GM12892 (cell line): ENCODE measurements at regions not wholly inside any gene's neighbourhood (a gene's known extent, or its start where the extent isn't known, plus 50 kb on each side); places are given as distances from the start of the nearest gene placed in this dataset.

Experiments
- DNase-seq: peaks from one replicate; pipeline ENCODE4 v3.0.0; 2011; ENCODE audit not compliant: insufficient read length
- FAIRE-seq: peaks from 2 replicates; lab custom pipeline; 2011; peaks lifted over from hg19 to GRCh38; lab: Jason Lieb, UNC
- POLR2A ChIP-seq: IDR thresholded peaks from 2 replicates; pipeline ENCODE4 v1.6.1; 2011; ENCODE audit warnings: low read depth, low read length, control low read depth
- POLR2AphosphoS5 ChIP-seq: IDR thresholded peaks from 2 replicates; pipeline ENCODE4 v1.6.1; 2011; ENCODE audit warnings: low read depth, low read length, control low read depth
- TAF1 ChIP-seq: IDR thresholded peaks from 2 replicates; pipeline ENCODE4 v1.6.1; 2011; ENCODE audit warnings: low read depth, mild to moderate bottlenecking, control low read depth, low read length, borderline replicate concordance

GRCh38 chr17:73952082-73952479 is 251.4 kb upstream of the RPL38 start:
- FAIRE-seq (no peak), DNase-seq (no peak)
- TF ChIP-seq POLR2A (no peak), POLR2AphosphoS5 (no peak), TAF1 (no peak)

- FAIRE-seq (no peak), DNase-seq (no peak)
- TF ChIP-seq POLR2AphosphoS5 (no peak), TAF1 (no peak), POLR2A (no peak)
These were observed 250.8 kb upstream of the RPL38 start for GRCh38 chr17:73952480-73953205.

- FAIRE-seq = peak; percentile 42
- no peak for DNase-seq
- no peak for TF ChIP-seq POLR2AphosphoS5
These were observed 250.1 kb upstream of the RPL38 start for GRCh38 chr17:73953206-73954033.

- DNase-seq (no peak), FAIRE-seq (no peak)
- TF ChIP-seq POLR2AphosphoS5 (no peak), TAF1 (no peak), POLR2A (no peak)
These were observed 248.5 kb upstream of the RPL38 start for GRCh38 chr17:73954951-73955350.

- no peak for FAIRE-seq
These were observed 247.9 kb upstream of the RPL38 start for GRCh38 chr17:73955616-73956015.

GRCh38 chr17:73956169-73956568 is 247.3 kb upstream of the RPL38 start:
- FAIRE-seq = no peak
- DNase-seq = no peak
- no peak for TF ChIP-seq TAF1
- no peak for TF ChIP-seq POLR2A
- TF ChIP-seq POLR2AphosphoS5 = no peak

More at GRCh38 chr17:73955616-73956015, 247.9 kb upstream of the RPL38 start:
- TF ChIP-seq POLR2AphosphoS5 (no peak), TAF1 (no peak), POLR2A (no peak)
- DNase-seq = no peak

GRCh38 chr17:73956595-73957465 is 246.6 kb upstream of the RPL38 start:
- peak; percentile 51 for DNase-seq
- TF ChIP-seq POLR2A = no peak
- TF ChIP-seq POLR2AphosphoS5 = no peak
- no peak for TF ChIP-seq TAF1
- no peak for FAIRE-seq

GRCh38 chr17:73957564-73957963 is 245.9 kb upstream of the RPL38 start:
- DNase-seq (no peak), FAIRE-seq (no peak)
- TF ChIP-seq TAF1 (no peak), POLR2AphosphoS5 (no peak), POLR2A (no peak)

- no peak for TF ChIP-seq POLR2A
- TF ChIP-seq POLR2AphosphoS5 = no peak
- TF ChIP-seq TAF1 = no peak
- FAIRE-seq (no peak), DNase-seq (no peak)
These were observed 245.0 kb upstream of the RPL38 start for GRCh38 chr17:73958453-73958852.

- FAIRE-seq = no peak
- TF ChIP-seq POLR2AphosphoS5 (no peak), TAF1 (no peak)
- DNase-seq = no peak
These were observed 243.0 kb upstream of the RPL38 start for GRCh38 chr17:73960469-73960868.

GRCh38 chr17:73962308-73962707 is 241.2 kb upstream of the RPL38 start:
- FAIRE-seq = no peak
- DNase-seq = no peak
- TF ChIP-seq POLR2AphosphoS5 (no peak), TAF1 (no peak), POLR2A (no peak)

- no peak for DNase-seq
- TF ChIP-seq POLR2AphosphoS5 (no peak), TAF1 (no peak), POLR2A (no peak)
- FAIRE-seq = no peak
These were observed 234.8 kb upstream of the RPL38 start for GRCh38 chr17:73968680-73969079.
